ENCODE measurements at regions not wholly inside any gene's neighbourhood (a gene's known extent, or its start where the extent isn't known, plus 50 kb on each side); places are given as distances from the start of the nearest gene placed in this dataset.

DNA sequence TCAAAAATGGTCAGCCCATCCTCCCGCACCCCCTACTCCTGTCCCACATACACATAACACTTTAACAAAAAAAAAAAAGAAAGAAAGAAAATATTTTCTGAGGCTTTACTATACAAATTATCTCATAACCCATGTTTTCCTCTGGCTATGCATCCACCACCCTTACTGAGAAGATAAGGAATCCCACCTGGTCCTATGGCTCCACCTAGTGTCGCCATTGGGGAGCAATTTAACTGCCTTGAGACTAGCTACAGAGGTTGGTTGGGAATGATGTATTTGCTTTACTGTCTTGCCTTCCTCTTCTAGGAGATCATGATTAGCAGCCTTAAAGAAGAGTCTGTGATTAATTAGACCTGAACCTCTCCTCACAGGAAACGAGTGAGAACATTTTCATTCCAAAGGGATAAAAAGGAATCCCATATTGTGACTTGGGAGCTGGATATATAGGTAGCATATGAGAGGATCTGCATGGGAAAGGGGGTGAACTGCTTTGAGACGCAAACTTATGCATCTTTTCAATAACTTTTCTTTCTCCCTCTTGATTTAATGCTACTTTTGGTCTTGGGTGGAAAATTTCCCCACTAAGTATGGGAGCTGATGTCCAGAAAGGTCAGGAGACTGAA lies 77.7 kb upstream of the SELENOP start (continued):
- TF ChIP-seq, protein P1, sequence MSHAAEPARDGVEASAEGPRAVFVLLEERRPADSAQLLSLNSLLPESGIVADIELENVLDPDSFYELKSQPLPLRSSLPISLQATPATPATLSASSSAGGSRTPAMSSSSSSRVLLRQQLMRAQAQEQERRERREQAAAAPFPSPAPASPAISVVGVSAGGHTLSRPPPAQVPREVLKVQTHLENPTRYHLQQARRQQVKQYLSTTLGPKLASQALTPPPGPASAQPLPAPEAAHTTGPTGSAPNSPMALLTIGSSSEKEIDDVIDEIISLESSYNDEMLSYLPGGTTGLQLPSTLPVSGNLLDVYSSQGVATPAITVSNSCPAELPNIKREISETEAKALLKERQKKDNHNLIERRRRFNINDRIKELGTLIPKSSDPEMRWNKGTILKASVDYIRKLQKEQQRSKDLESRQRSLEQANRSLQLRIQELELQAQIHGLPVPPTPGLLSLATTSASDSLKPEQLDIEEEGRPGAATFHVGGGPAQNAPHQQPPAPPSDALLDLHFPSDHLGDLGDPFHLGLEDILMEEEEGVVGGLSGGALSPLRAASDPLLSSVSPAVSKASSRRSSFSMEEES (CRISPR knock-in tag; IDR thresholded peaks at IDR 0.05): no peak
- TF ChIP-seq POLR2G (IDR thresholded peaks at IDR 0.05; ENCODE audit: low read depth, low read length) (no peak), NCOR1 (IDR thresholded peaks at IDR 0.05) (peak; percentile 39; the same call in 1 of the 2 replicates), SETDB1 (IDR thresholded peaks at IDR 0.05; ENCODE audit: low read length) (no peak), NR1H2 (CRISPR knock-in tag; IDR thresholded peaks at IDR 0.05) (no peak), TCFL5 (CRISPR knock-in tag; conservative IDR thresholded peaks at IDR 0.05) (no peak)
- TF ChIP-seq, protein P2, sequence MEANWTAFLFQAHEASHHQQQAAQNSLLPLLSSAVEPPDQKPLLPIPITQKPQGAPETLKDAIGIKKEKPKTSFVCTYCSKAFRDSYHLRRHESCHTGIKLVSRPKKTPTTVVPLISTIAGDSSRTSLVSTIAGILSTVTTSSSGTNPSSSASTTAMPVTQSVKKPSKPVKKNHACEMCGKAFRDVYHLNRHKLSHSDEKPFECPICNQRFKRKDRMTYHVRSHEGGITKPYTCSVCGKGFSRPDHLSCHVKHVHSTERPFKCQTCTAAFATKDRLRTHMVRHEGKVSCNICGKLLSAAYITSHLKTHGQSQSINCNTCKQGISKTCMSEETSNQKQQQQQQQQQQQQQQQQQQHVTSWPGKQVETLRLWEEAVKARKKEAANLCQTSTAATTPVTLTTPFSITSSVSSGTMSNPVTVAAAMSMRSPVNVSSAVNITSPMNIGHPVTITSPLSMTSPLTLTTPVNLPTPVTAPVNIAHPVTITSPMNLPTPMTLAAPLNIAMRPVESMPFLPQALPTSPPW (CRISPR knock-in tag; IDR thresholded peaks at IDR 0.05): peak; percentile 31; the same call in 1 of the 2 replicates
- TF ChIP-seq, protein P3, sequence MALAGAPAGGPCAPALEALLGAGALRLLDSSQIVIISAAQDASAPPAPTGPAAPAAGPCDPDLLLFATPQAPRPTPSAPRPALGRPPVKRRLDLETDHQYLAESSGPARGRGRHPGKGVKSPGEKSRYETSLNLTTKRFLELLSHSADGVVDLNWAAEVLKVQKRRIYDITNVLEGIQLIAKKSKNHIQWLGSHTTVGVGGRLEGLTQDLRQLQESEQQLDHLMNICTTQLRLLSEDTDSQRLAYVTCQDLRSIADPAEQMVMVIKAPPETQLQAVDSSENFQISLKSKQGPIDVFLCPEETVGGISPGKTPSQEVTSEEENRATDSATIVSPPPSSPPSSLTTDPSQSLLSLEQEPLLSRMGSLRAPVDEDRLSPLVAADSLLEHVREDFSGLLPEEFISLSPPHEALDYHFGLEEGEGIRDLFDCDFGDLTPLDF (CRISPR knock-in tag; IDR thresholded peaks at IDR 0.05): 0 out of 2 replicates have a peak, but pooled peaks have one; percentile 45
- TF ChIP-seq, protein P4, sequence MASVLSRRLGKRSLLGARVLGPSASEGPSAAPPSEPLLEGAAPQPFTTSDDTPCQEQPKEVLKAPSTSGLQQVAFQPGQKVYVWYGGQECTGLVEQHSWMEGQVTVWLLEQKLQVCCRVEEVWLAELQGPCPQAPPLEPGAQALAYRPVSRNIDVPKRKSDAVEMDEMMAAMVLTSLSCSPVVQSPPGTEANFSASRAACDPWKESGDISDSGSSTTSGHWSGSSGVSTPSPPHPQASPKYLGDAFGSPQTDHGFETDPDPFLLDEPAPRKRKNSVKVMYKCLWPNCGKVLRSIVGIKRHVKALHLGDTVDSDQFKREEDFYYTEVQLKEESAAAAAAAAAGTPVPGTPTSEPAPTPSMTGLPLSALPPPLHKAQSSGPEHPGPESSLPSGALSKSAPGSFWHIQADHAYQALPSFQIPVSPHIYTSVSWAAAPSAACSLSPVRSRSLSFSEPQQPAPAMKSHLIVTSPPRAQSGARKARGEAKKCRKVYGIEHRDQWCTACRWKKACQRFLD (CRISPR knock-in tag; IDR thresholded peaks at IDR 0.05): no peak
- TF ChIP-seq, protein P5, sequence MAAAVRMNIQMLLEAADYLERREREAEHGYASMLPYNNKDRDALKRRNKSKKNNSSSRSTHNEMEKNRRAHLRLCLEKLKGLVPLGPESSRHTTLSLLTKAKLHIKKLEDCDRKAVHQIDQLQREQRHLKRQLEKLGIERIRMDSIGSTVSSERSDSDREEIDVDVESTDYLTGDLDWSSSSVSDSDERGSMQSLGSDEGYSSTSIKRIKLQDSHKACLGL (CRISPR knock-in tag; IDR thresholded peaks at IDR 0.05; ENCODE audit: borderline replicate concordance, poor library complexity, severe bottlenecking): no peak

All from K562 (cell line).